GM20000 (cell line): ENCODE measurements at regions not wholly inside any gene's neighbourhood (a gene's known extent, or its start where the extent isn't known, plus 50 kb on each side); places are given as distances from the start of the nearest gene placed in this dataset.

ENCODE experiments used
- DNase-seq: peaks from one replicate; pipeline ENCODE4 v3.0.0; 2012; ENCODE audit warnings: low spot score
- TF ChIP-seq, protein P1 (sequence below): IDR thresholded peaks from 2 replicates; pipeline ENCODE4 v1.5.1; 2012; ENCODE audit warnings: mild to moderate bottlenecking, control low read depth; ENCODE audit errors: extremely low read depth, missing control alignments

DNA sequence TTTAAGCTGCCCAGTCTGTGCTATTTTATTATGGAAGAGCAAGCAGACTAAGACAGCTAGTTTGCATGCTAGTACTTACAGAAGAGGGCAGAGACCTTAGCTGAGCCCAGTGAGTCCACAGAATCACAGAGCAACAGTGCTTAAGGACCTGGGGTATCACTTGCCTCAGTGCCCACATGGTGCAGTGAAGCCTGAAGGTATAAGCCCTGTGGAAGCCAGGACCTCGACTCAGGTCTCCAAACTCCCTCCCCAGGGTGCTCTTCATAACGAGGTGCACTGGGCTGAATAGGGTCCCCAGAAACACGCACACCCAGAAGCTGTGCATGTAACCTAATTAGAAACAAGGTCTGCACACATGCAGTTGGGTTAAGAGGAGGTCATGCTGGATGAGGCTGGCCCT is 718.1 kb downstream of the GALR1 start:
- TF ChIP-seq, protein P1, sequence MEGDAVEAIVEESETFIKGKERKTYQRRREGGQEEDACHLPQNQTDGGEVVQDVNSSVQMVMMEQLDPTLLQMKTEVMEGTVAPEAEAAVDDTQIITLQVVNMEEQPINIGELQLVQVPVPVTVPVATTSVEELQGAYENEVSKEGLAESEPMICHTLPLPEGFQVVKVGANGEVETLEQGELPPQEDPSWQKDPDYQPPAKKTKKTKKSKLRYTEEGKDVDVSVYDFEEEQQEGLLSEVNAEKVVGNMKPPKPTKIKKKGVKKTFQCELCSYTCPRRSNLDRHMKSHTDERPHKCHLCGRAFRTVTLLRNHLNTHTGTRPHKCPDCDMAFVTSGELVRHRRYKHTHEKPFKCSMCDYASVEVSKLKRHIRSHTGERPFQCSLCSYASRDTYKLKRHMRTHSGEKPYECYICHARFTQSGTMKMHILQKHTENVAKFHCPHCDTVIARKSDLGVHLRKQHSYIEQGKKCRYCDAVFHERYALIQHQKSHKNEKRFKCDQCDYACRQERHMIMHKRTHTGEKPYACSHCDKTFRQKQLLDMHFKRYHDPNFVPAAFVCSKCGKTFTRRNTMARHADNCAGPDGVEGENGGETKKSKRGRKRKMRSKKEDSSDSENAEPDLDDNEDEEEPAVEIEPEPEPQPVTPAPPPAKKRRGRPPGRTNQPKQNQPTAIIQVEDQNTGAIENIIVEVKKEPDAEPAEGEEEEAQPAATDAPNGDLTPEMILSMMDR = no peak
- DNase-seq = no peak

DNA sequence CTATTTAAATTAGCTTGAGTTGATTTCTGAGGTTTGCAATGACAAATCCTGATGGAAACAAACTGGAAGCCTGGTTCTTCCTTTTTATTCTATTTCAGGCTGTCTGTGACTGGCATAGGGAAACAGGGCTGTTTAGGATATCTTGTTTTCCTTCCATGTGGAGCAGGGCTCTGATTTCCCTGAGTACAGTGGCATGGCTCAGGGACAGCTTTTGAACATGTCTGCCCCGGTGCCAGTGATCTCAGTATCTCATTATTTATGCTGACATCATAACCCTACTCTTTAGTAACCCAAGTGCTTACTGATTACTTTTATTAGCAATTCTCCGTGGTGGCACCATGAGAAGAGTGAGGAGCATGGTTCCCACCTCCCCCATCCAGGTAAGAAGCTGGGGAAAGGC is 720.3 kb downstream of the GALR1 start:
- TF ChIP-seq, protein P1 = no peak

DNA sequence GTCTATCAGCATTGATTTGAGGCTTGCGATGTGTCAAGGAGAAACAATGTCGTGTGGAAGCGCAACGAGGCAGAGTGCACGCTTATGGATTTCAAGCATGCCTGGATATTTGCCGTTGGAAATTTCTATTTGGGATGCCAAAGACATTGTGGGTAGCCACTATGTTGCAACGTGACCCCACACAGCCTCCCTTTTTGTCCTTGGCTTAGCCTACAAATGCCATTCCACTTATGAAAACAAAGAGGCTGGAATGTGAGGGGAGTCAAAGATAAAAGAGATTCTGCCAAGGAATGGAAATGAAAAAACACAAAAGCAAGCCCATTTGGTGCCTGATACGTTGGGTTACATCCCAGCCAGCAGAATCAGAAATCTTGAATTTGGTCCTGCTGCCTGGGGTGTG is 721.2 kb downstream of the GALR1 start:
- no peak for DNase-seq

More for the DNA sequence above, 720.3 kb downstream of the GALR1 start:
- DNase-seq = no peak

DNA sequence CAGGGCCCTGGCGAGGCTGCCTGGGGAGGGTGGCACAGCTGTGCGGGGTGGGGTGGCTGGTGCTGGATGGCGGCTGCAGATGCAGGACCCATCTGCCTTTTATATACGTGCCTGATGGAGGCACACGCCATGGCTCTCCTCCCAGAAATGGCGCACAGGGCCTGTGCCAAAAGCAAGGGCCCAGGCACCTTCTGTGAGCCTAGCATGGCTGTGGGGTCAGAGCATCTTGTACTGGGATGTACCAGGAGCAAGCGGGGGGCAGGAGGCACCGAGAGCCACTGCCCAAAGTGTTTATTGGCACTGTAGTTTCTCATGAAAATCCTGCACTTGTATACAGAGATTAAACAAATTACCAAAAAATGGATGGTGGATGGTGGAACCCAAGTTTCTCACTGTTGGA is 724.1 kb downstream of the GALR1 start:
- TF ChIP-seq, protein P1 = no peak
- no peak for DNase-seq

More for the DNA sequence above, 721.2 kb downstream of the GALR1 start:
- TF ChIP-seq, protein P1 = no peak

DNA sequence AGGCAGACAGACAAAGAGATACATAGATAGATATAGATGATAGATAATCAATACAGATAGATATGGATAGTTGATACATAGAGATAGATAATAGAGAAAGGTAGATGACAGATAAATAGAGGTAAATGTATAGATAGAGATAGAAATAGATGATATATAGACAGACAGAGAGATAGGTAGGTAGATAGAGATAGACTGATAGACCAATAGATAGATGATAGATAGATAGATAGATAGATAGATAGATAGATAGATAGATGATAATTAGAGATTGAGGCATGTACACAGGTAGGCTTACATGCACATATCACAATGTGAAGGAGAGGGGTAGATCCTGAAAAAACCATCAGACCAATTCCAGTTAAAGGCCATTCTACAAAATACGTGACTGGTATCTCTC is 724.7 kb downstream of the GALR1 start:
- DNase-seq = no peak
- TF ChIP-seq, protein P1 = no peak

DNA sequence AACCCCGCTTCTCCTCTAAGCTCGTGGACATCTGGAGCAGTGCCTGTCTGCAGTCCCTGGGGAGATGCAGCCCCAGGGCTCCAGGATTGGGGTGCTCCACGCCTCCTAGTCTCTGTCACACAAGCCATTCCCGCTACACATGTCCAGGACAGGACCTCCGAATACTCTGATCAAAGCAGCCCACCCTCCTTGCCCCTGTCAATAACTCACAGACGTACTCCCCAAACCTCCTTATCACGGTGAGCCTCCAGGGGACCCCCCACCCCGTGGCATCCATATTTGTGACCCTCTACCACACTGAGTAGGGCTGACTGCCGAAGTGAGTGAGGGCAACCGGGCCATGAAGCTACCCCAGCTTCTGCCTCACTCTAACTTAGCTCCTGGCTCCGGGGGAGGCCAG is 727.7 kb downstream of the GALR1 start:
- no peak for DNase-seq
- TF ChIP-seq, protein P1 = no peak

DNA sequence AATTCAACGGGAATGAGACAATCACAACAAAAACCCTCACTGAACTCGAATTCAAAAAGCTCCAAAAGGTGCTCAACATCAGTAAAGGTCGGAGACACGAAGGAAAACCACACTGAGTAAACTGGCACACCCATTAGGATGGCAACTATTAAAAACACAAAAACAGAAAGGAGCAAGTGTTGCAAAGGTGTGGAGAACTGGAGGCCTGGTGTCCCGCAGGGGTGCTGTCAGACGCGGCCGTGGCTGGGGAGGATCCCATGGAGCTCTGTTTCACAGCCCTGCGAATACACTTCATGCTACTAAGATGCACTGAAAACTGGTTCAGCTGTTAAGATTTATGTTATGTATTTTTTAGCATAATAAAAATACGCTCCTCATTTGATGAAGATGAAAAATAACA is 730.6 kb downstream of the GALR1 start:
- no peak for DNase-seq
- TF ChIP-seq, protein P1 = no peak

DNA sequence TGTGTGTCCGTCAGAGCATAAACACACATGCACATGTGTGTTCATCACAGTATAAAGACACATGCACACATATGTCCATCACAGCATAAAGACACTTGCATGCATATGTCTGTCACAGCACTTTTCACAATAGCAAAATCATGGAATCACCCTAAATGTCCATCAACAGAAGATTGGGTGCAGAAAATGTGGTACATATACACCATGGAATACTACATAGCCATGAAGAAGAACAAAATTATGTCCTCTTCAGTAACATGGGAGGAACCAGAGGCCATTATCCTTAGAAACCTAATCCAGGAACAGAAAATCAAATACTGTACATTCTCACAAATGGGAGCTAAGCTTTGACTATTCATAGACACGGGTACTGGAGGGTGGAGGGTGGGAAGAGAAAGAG is 732.2 kb downstream of the GALR1 start:
- no peak for DNase-seq
- TF ChIP-seq, protein P1 = no peak
